DOHH2 (cell line): ENCODE measurements at regions not wholly inside any gene's neighbourhood (a gene's known extent, or its start where the extent isn't known, plus 50 kb on each side); places are given as distances from the start of the nearest gene placed in this dataset.

ENCODE experiments used
- H3F3A ChIP-seq: fragments of 200-600 bp; sonication (generic), shearing (Covaris generic); 2 replicates; pipeline ENCODE4 v1.6.0; 2016; ENCODE audit warnings: antibody characterized with exemption, mild to moderate bottlenecking; ENCODE audit not compliant: control insufficient read depth, insufficient read depth
- H3K27ac ChIP-seq: fragments of 200-600 bp; sonication (generic); 2 replicates; pipeline ENCODE4 v1.5.1; 2014; ENCODE audit warnings: low read depth, mild to moderate bottlenecking, low read length, moderate library complexity
- H3K27me3 ChIP-seq: fragments of 200-600 bp; sonication (generic); 2 replicates; pipeline ENCODE4 v1.6.1; 2014; ENCODE audit warnings: mild to moderate bottlenecking, low read length, mixed read lengths; ENCODE audit not compliant: control insufficient read depth
- H3K36me3 ChIP-seq: fragments of 200-600 bp; sonication (generic); 2 replicates; pipeline ENCODE4 v1.6.1; 2014; ENCODE audit warnings: mild to moderate bottlenecking, low read length, moderate library complexity, mixed read lengths; ENCODE audit not compliant: control insufficient read depth
- H3K4me1 ChIP-seq: fragments of 200-600 bp; sonication (generic); 2 replicates; pipeline ENCODE4 v1.6.1; 2014; ENCODE audit warnings: mild to moderate bottlenecking, low read length, mixed read lengths; ENCODE audit not compliant: control insufficient read depth
- H3K4me2 ChIP-seq: fragments of 200-600 bp; sonication (generic); 2 replicates; pipeline ENCODE4 v1.6.0; 2014; ENCODE audit warnings: mild to moderate bottlenecking, low read length, moderate library complexity
- H3K4me3 ChIP-seq: fragments of 200-600 bp; sonication (generic); 2 replicates; pipeline ENCODE4 v1.5.1; 2014; ENCODE audit warnings: mild to moderate bottlenecking, low read length, mixed read lengths
- H3K79me2 ChIP-seq: fragments of 200-600 bp; sonication (generic); 2 replicates; pipeline ENCODE4 v1.6.1; 2014; ENCODE audit warnings: mild to moderate bottlenecking, low read length, mixed read lengths; ENCODE audit not compliant: control insufficient read depth
- H3K9me2 ChIP-seq: fragments of 200-600 bp; sonication (generic); replicated peaks from 2 replicates; pipeline ENCODE4 v1.6.1; 2014; ENCODE audit warnings: mild to moderate bottlenecking, low read length, mixed read lengths; ENCODE audit not compliant: control insufficient read depth
- H3K9me3 ChIP-seq: fragments of 200-600 bp; sonication (generic); 2 replicates; pipeline ENCODE4 v1.6.1; 2014; ENCODE audit warnings: antibody characterized with exemption, low read length, mixed read lengths; ENCODE audit not compliant: control insufficient read depth, insufficient read depth
- H4K20me1 ChIP-seq: fragments of 200-600 bp; sonication (generic); 2 replicates; pipeline ENCODE4 v1.6.0; 2014; ENCODE audit warnings: low read depth, mild to moderate bottlenecking, antibody characterized with exemption, low read length, moderate library complexity; ENCODE audit not compliant: control insufficient read depth, insufficient read depth
- EZH2phosphoT487 ChIP-seq: fragments of 200-600 bp; sonication (generic); IDR thresholded peaks from 2 replicates; pipeline ENCODE4 v1.6.1; 2017; ENCODE audit warnings: borderline replicate concordance, mild to moderate bottlenecking, antibody characterized with exemption, low read length, moderate library complexity, mixed read lengths
- TF ChIP-seq, protein P1 (sequence below): fragments of 200-600 bp; sonication (generic); IDR thresholded peaks from one replicate; pipeline ENCODE4 v1.5.1; 2014; ENCODE audit warnings: antibody characterized with exemption, mild to moderate bottlenecking, low read depth, low read length; ENCODE audit not compliant: poor library complexity, severe bottlenecking

GRCh38 chrX:144809025-144809424 is 438.3 kb upstream of the SPANXN1 start:
- Histone ChIP-seq H3K9me2 (no peaks in the 10 kb centered on the region), H4K20me1 (no peaks in the 10 kb centered on the region), H3K27me3 (no peaks in the 10 kb centered on the region), H3F3A (no peaks in the 10 kb centered on the region), H3K79me2 (no peaks in the 10 kb centered on the region), H3K4me1 (peaks cover 8% of the 10 kb centered on the region), H3K36me3 (no peaks in the 10 kb centered on the region), H3K4me2 (peak overlapping the region; percentile 19; the same call in 1 of the 2 replicates), H3K27ac (no peak overlapping the region), H3K9me3 (no peaks in the 10 kb centered on the region), H3K4me3 (no peak overlapping the region)
- no peak for TF ChIP-seq EZH2phosphoT487
- TF ChIP-seq, protein P1, sequence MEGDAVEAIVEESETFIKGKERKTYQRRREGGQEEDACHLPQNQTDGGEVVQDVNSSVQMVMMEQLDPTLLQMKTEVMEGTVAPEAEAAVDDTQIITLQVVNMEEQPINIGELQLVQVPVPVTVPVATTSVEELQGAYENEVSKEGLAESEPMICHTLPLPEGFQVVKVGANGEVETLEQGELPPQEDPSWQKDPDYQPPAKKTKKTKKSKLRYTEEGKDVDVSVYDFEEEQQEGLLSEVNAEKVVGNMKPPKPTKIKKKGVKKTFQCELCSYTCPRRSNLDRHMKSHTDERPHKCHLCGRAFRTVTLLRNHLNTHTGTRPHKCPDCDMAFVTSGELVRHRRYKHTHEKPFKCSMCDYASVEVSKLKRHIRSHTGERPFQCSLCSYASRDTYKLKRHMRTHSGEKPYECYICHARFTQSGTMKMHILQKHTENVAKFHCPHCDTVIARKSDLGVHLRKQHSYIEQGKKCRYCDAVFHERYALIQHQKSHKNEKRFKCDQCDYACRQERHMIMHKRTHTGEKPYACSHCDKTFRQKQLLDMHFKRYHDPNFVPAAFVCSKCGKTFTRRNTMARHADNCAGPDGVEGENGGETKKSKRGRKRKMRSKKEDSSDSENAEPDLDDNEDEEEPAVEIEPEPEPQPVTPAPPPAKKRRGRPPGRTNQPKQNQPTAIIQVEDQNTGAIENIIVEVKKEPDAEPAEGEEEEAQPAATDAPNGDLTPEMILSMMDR: no peak

GRCh38 chrX:144810539-144810938 is 436.8 kb upstream of the SPANXN1 start:
- Histone ChIP-seq H4K20me1 (no peaks in the 10 kb centered on the region), H3K9me3 (no peaks in the 10 kb centered on the region)

DNA sequence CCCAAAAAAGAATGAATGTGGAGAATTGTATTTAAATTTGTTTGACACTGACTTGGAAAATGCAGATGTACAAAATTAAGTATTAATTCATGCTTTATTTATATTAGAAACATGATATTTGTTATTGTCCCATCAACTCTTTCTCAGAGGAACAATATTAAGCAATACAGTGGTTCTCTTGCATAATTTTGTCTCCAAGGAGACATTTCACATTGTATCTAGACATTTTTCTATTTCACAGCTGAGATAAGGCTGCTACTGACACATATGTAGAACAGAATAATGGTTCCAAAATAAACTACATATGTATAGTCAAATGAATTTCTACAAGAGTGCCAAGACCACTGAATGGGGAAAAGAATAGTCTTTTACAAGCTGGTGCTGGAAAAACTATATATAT is 427.9 kb upstream of the SPANXN1 start:
- H3K27ac ChIP-seq: no peak overlapping the region
- H3K9me3 ChIP-seq: no peaks in the 10 kb centered on the region; the same call in 1 of the 2 replicates
- H4K20me1 ChIP-seq: no peaks in the 10 kb centered on the region
- TF ChIP-seq, protein P1: no peak
- no peak for TF ChIP-seq EZH2phosphoT487
- no peaks in the 10 kb centered on the region for H3F3A ChIP-seq
- no peak overlapping the region for H3K4me3 ChIP-seq
- no peaks in the 10 kb centered on the region for H3K79me2 ChIP-seq
- H3K27me3 ChIP-seq: no peaks in the 10 kb centered on the region
- H3K9me2 ChIP-seq: no peaks in the 10 kb centered on the region
- H3K36me3 ChIP-seq: no peaks in the 10 kb centered on the region
- peaks cover 13% of the 10 kb centered on the region for H3K4me1 ChIP-seq
- H3K4me2 ChIP-seq: no peak overlapping the region

More at GRCh38 chrX:144810539-144810938, 436.8 kb upstream of the SPANXN1 start:
- H3K4me1 ChIP-seq: peaks cover 8% of the 10 kb centered on the region
- no peaks in the 10 kb centered on the region for H3F3A ChIP-seq
- H3K36me3 ChIP-seq: no peaks in the 10 kb centered on the region
- no peak overlapping the region for H3K4me3 ChIP-seq
- no peaks in the 10 kb centered on the region for H3K9me2 ChIP-seq
- TF ChIP-seq, protein P1: no peak
- no peak for TF ChIP-seq EZH2phosphoT487
- no peaks in the 10 kb centered on the region for H3K27me3 ChIP-seq
- H3K27ac ChIP-seq: no peak overlapping the region
- H3K4me2 ChIP-seq: no peak overlapping the region
- H3K79me2 ChIP-seq: no peaks in the 10 kb centered on the region

- Histone ChIP-seq H3K27ac (no peak overlapping the region), H3K4me2 (no peak overlapping the region), H3F3A (no peaks in the 10 kb centered on the region), H3K9me3 (no peaks in the 10 kb centered on the region), H3K79me2 (no peaks in the 10 kb centered on the region), H4K20me1 (no peaks in the 10 kb centered on the region), H3K9me2 (no peaks in the 10 kb centered on the region), H3K27me3 (no peaks in the 10 kb centered on the region), H3K36me3 (no peaks in the 10 kb centered on the region), H3K4me1 (no peaks in the 10 kb centered on the region), H3K4me3 (no peak overlapping the region)
- TF ChIP-seq, protein P1: no peak
- TF ChIP-seq EZH2phosphoT487: no peak
These were observed 406.7 kb upstream of the SPANXN1 start for GRCh38 chrX:144840616-144841015.
